IMR-90 (cell line): ENCODE measurements at regions not wholly inside any gene's neighbourhood (a gene's known extent, or its start where the extent isn't known, plus 50 kb on each side); places are given as distances from the start of the nearest gene placed in this dataset.

Experiments
- ATAC-seq: fragments of 200-7000 bp; cut with Tn5 transposase; 2 replicates; pipeline ENCODE4 v1.9.1; 2020; ENCODE audit warnings: low read depth, mild to moderate bottlenecking, moderate library complexity
- BruUV-seq: library from RNA; stranded (reverse); fragments of 400-500 nt; replicated peaks from 2 replicates; lab custom pipeline; 2021; lab: Mats Ljungman, UMichigan
- CTCF ChIA-PET: fragments of 300-600 bp; formaldehyde crosslinking; extraction: SDS; loops from one replicate; lab custom pipeline; 2021; ENCODE audit warnings: antibody characterized with exemption; lab: Yijun Ruan, JAX
- POLR2A ChIA-PET: fragments of 300-600 bp; sonication (Branson Sonifier 250); formaldehyde crosslinking; loops from one replicate; lab custom pipeline; 2022; ENCODE audit warnings: antibody characterized with exemption; ENCODE audit not compliant: unreplicated experiment; lab: Charles Lee
- DNase-seq: peaks from one replicate; pipeline ENCODE4 v3.0.0; 2013
- H2AFZ ChIP-seq: replicated peaks from 2 replicates; pipeline ENCODE3; 2013; ENCODE audit warnings: low read length, mild to moderate bottlenecking; ENCODE audit not compliant: poor library complexity
- H2AK5ac ChIP-seq: 2 replicates; pipeline ENCODE4 v1.6.1; 2013; ENCODE audit warnings: low read depth, low read length, inconsistent platforms
- H2AK9ac ChIP-seq: replicated peaks from 2 replicates; pipeline ENCODE3; 2013; ENCODE audit warnings: mild to moderate bottlenecking, low read depth, low read length, moderate library complexity; ENCODE audit not compliant: poor library complexity
- H2BK120ac ChIP-seq: 2 replicates; pipeline ENCODE4 v1.6.1; 2013; ENCODE audit warnings: low read depth, low read length, inconsistent platforms
- H2BK15ac ChIP-seq: 3 replicates; pipeline ENCODE4 v1.6.1; 2013; ENCODE audit warnings: low read depth, low read length, inconsistent platforms
- H2BK20ac ChIP-seq: 2 replicates; pipeline ENCODE4 v1.6.1; 2013; ENCODE audit warnings: low read depth, mild to moderate bottlenecking, inconsistent platforms, low read length, moderate library complexity
- H2BK5ac ChIP-seq: 2 replicates; pipeline ENCODE4 v1.6.1; 2013; ENCODE audit warnings: mild to moderate bottlenecking, low read depth, low read length, inconsistent platforms; ENCODE audit not compliant: poor library complexity, severe bottlenecking
- H3K14ac ChIP-seq: replicated peaks from 2 replicates; pipeline ENCODE4 v1.6.1; 2013; ENCODE audit warnings: low read depth, low read length, inconsistent platforms
- H3K18ac ChIP-seq: 2 replicates; pipeline ENCODE4 v1.6.1; 2013; ENCODE audit warnings: low read depth, low read length, control low read depth
- H3K23ac ChIP-seq: 2 replicates; pipeline ENCODE4 v1.6.1; 2013; ENCODE audit warnings: low read depth, low read length, inconsistent platforms
- H3K27ac ChIP-seq: 2 replicates; pipeline ENCODE4 v1.5.1; 2013; ENCODE audit warnings: mild to moderate bottlenecking, control low read depth, low read length; ENCODE audit not compliant: insufficient read depth
- H3K27me3 ChIP-seq: 2 replicates; pipeline ENCODE4 v1.6.1; 2013; ENCODE audit warnings: low read length; ENCODE audit not compliant: control insufficient read depth, insufficient read depth
- H3K36me3 ChIP-seq: 2 replicates; pipeline ENCODE4 v1.6.1; 2013; ENCODE audit warnings: low read length, mixed read lengths; ENCODE audit not compliant: control insufficient read depth, insufficient read depth
- H3K4ac ChIP-seq: 2 replicates; pipeline ENCODE4 v1.6.1; 2013; ENCODE audit warnings: low read depth, low read length, inconsistent platforms
- H3K4me1 ChIP-seq: 2 replicates; pipeline ENCODE4 v1.6.1; 2013; ENCODE audit warnings: low read length, mixed read lengths; ENCODE audit not compliant: control insufficient read depth, insufficient read depth
- H3K4me2 ChIP-seq: 2 replicates; pipeline ENCODE4 v1.6.1; 2013; ENCODE audit warnings: low read depth, mild to moderate bottlenecking, control low read depth, low read length, moderate library complexity
- H3K4me3 ChIP-seq: 2 replicates; pipeline ENCODE4 v1.5.1; 2013; ENCODE audit warnings: low read depth, mild to moderate bottlenecking, control low read depth, low read length, moderate library complexity; ENCODE audit not compliant: insufficient read depth
- H3K56ac ChIP-seq: 2 replicates; pipeline ENCODE4 v1.6.1; 2013; ENCODE audit warnings: low read length, inconsistent platforms; ENCODE audit not compliant: insufficient read depth; ENCODE audit errors: extremely low read depth
- H3K79me1 ChIP-seq, 2 experiments: 2 replicates each; pipeline ENCODE4 v1.6.1; 2013; ENCODE audit warnings: low read length in 2 of 2, inconsistent platforms in 1 of 2, low read depth in 1 of 2
- H3K9ac ChIP-seq: 2 replicates; pipeline ENCODE4 v1.6.1; 2013; ENCODE audit warnings: low read depth, low read length, control low read depth
- H3K9me1 ChIP-seq: 2 replicates; pipeline ENCODE4 v1.6.1; 2013; ENCODE audit warnings: low read length, inconsistent platforms; ENCODE audit not compliant: insufficient read depth
- H3K9me3 ChIP-seq: 2 replicates; pipeline ENCODE4 v1.6.1; 2013; ENCODE audit warnings: low read length; ENCODE audit not compliant: control insufficient read depth, insufficient read depth
- H4K20me1 ChIP-seq: 2 replicates; pipeline ENCODE4 v1.6.1; 2013; ENCODE audit warnings: low read length, inconsistent platforms; ENCODE audit not compliant: insufficient read depth
- H4K5ac ChIP-seq: 2 replicates; pipeline ENCODE4 v1.6.1; 2013; ENCODE audit warnings: mild to moderate bottlenecking, low read depth, low read length, control low read depth
- H4K8ac ChIP-seq, 2 experiments: 2 replicates each; pipeline ENCODE4 v1.6.1; 2013; ENCODE audit warnings: low read depth in 2 of 2, low read length in 2 of 2, control low read depth in 1 of 2, inconsistent platforms in 1 of 2
- H4K91ac ChIP-seq: 2 replicates; pipeline ENCODE4 v1.6.1; 2013; ENCODE audit warnings: low read depth, low read length, inconsistent platforms; ENCODE audit not compliant: insufficient read depth
- ELK1 ChIP-seq: fragments of 150-350 bp; IDR thresholded peaks from 2 replicates; pipeline ENCODE4 v1.6.1; 2016; ENCODE audit warnings: low read depth, mild to moderate bottlenecking, low read length, moderate library complexity, borderline replicate concordance
- MAFK ChIP-seq: IDR thresholded peaks from 2 replicates; pipeline ENCODE4 v1.6.1; 2012; ENCODE audit warnings: low read depth, low read length, improper control_type of control experiment
- RCOR1 ChIP-seq: IDR thresholded peaks from 2 replicates; pipeline ENCODE4 v1.6.1; 2012; ENCODE audit warnings: mild to moderate bottlenecking, low read length, improper control_type of control experiment; ENCODE audit not compliant: insufficient replicate concordance
- WGBS, 2 experiments: methylation state at CpG; one replicate each; pipeline versions ENCODE4 v1.1.5 to v1.1.7; 2013; ENCODE audit warnings: missing lambda C conversion rate in 2 of 2; ENCODE audit not compliant: insufficient read length in 1 of 2; ENCODE audit errors: extremely low coverage in 2 of 2; 5-methylcytosine and 5-hydroxymethylcytosine counted together
- dilution Hi-C: fragments of 300-500 bp; cut with HindIII; formaldehyde crosslinking; loops from one replicate; pipeline ENCODE4 v1.14.3; 2018; ENCODE audit warnings: low sequenced_read_pairs; ENCODE audit not compliant: unreplicated experiment
- in situ Hi-C: fragments of 300-500 bp; cut with MboI; formaldehyde crosslinking; loops from 3 replicates; pipeline ENCODE4 v1.14.3; 2019; ENCODE audit warnings: low sequenced_read_pairs, inconsistent platforms, mixed read lengths
- intact Hi-C: fragments of 100-400 bp; cut with micrococcal nuclease; formaldehyde crosslinking; loops from 2 replicates; pipeline ENCODE4 v1.10.0; 2022

GRCh38 chr18:76234676-76235060 lies 260.4 kb downstream of the ZNF516 start:
- Histone ChIP-seq H3K36me3 (no peaks in the 10 kb centered on the region), H4K91ac (no peak overlapping the region), H3K14ac (no peak overlapping the region), H2BK120ac (no peak overlapping the region), H3K23ac (no peak overlapping the region), H3K27ac (no peak overlapping the region), H2BK20ac (no peak overlapping the region), H3K18ac (no peak overlapping the region), H4K20me1 (no peaks in the 10 kb centered on the region), H3K4me3 (no peak overlapping the region), H2AFZ (no peak overlapping the region), H3K79me1 (no peaks in the 10 kb centered on the region), H3K9ac (no peak overlapping the region), H3K4ac (no peak overlapping the region), H3K27me3 (no peaks in the 10 kb centered on the region), H3K9me3 (0 out of 2 replicates have a peak, but pooled peaks cover 2% of the 10 kb centered on the region), H4K8ac (no peak overlapping the region), H4K5ac (no peak overlapping the region), H3K4me1 (no peaks in the 10 kb centered on the region), H2BK5ac (no peak overlapping the region), H3K56ac (no peak overlapping the region), H2AK5ac (no peak overlapping the region), H2AK9ac (no peak overlapping the region), H3K4me2 (no peak overlapping the region), H3K9me1 (no peaks in the 10 kb centered on the region), H2BK15ac (no peak overlapping the region)
- intact Hi-C loops (no loop called here), in situ Hi-C loops (no loop called here), dilution Hi-C loops (no loop called here)
- no TSS peak for BruUV-seq
- ATAC-seq = no peak
- no peak for DNase-seq
- TF ChIP-seq ELK1 (no peak), MAFK (no peak), RCOR1 (no peak)
- CTCF ChIA-PET = no interaction called here
- WGBS, 2 experiments = 0% methylated on average over 1 of the region's 12 CpGs; no CpG with 5 or more reads in 1 of the 2 experiments
- POLR2A ChIA-PET = no interaction called here
